IPS-15b (cell line): ENCODE measurements at regions not wholly inside any gene's neighbourhood (a gene's known extent, or its start where the extent isn't known, plus 50 kb on each side); places are given as distances from the start of the nearest gene placed in this dataset.

Experiments used
- H3K27me3 ChIP-seq: one replicate; pipeline ENCODE4 v1.6.1; 2013; ENCODE audit warnings: low read length; ENCODE audit not compliant: control insufficient read depth, insufficient read depth
- H3K36me3 ChIP-seq: one replicate; pipeline ENCODE4 v1.6.1; 2013; ENCODE audit warnings: low read length; ENCODE audit not compliant: control insufficient read depth, insufficient read depth
- H3K4me1 ChIP-seq: one replicate; pipeline ENCODE4 v1.6.1; 2013; ENCODE audit warnings: mild to moderate bottlenecking, low read length; ENCODE audit not compliant: control insufficient read depth, insufficient read depth
- H3K4me3 ChIP-seq: one replicate; pipeline ENCODE4 v1.5.1; 2013; ENCODE audit warnings: low read depth, low read length
- H3K9ac ChIP-seq: one replicate; pipeline ENCODE4 v1.6.1; 2013; ENCODE audit warnings: low read depth, mild to moderate bottlenecking, low read length
- H3K9me3 ChIP-seq: one replicate; pipeline ENCODE4 v1.6.1; 2013; ENCODE audit warnings: mild to moderate bottlenecking, low read length; ENCODE audit not compliant: control insufficient read depth, insufficient read depth

DNA sequence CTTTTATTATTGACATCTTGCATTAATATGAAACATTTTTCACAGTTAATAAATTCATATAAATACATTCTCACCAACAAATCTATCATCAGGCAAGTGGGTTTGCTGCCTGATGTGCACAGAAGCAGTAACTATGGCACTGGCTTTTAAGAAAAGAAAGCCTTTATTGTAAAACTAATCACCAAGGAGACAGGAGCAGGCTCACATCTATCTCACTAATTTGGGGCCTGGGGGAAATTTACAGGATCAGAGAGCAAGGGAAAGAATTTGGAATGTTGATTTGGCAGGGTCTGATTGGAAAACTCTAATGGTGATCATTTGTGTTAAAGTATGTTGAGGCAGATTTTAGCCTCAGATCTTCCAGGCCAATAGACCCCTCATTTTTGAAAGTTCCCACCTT is 605.7 kb downstream of the POM121L12 start:
- no peaks in the 10 kb centered on the region for H3K27me3 ChIP-seq
- H3K9ac ChIP-seq = no peak overlapping the region
- no peaks in the 10 kb centered on the region for H3K9me3 ChIP-seq
- no peak overlapping the region for H3K4me3 ChIP-seq
- H3K4me1 ChIP-seq = peaks cover 9% of the 10 kb centered on the region
- H3K36me3 ChIP-seq = no peaks in the 10 kb centered on the region

DNA sequence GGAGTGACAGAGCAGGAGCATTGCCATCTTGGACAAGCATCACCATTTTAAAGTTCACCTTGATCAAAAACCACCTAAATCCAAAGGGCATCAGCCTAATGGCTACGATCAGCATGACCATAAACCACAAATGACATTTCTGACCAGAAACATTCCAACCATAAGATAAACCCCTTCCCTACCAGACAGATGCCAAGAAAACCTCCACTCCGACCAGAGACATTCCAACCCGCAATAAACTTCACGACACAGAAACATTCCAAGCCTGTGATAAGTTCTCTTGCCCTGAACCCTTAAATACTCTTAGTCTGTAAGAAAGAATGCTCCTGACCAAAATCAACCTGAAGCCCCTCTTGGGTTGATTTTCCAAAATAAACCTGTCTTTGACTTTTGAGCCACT is 606.9 kb downstream of the POM121L12 start:
- Histone ChIP-seq H3K4me1 (peaks cover 9% of the 10 kb centered on the region), H3K9ac (no peak overlapping the region), H3K9me3 (no peaks in the 10 kb centered on the region), H3K4me3 (no peak overlapping the region), H3K27me3 (no peaks in the 10 kb centered on the region), H3K36me3 (no peaks in the 10 kb centered on the region)

DNA sequence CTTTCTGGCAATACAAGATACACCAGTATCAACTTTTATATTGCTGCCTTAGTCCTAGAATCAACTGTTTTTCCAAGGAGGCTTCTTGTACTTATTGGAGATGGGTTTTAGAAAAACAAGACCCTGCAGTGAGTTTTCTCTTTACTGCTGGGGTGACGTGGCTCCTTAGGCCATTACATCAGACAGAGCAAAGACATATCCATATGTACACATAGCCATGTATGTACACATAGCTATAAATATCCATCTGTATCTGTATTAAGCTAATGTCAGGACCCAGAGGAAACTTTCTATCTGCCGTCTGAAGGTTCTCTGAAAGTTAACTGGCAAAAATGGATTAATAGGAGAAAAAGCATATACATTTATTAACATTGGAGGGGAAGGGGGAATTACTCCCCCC is 607.4 kb downstream of the POM121L12 start:
- H3K9me3 ChIP-seq = no peaks in the 10 kb centered on the region
- peaks cover 9% of the 10 kb centered on the region for H3K4me1 ChIP-seq
- no peak overlapping the region for H3K9ac ChIP-seq
- no peak overlapping the region for H3K4me3 ChIP-seq
- no peaks in the 10 kb centered on the region for H3K36me3 ChIP-seq
- no peaks in the 10 kb centered on the region for H3K27me3 ChIP-seq

DNA sequence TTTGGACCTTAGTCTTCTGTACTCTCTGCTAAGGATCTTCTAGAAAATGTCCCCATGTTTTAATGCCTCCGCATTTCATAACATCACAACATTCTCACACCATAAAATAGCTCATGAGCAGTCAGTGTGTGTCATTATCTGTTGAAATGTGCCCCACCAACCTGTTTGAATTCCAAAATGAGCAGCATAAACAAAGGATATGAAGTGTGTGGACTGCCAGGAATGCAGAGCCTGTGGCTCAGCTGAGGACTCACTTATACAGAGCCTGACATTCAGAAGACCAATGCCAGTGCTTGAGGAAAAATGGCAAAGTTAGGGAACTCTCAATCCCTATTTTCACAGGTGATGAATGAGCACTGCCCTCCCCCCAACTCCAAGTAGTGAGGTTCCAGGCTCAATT is 621.4 kb downstream of the POM121L12 start:
- Histone ChIP-seq H3K9me3 (no peaks in the 10 kb centered on the region), H3K36me3 (no peaks in the 10 kb centered on the region), H3K9ac (no peak overlapping the region), H3K4me3 (no peak overlapping the region), H3K4me1 (no peaks in the 10 kb centered on the region), H3K27me3 (no peaks in the 10 kb centered on the region)

DNA sequence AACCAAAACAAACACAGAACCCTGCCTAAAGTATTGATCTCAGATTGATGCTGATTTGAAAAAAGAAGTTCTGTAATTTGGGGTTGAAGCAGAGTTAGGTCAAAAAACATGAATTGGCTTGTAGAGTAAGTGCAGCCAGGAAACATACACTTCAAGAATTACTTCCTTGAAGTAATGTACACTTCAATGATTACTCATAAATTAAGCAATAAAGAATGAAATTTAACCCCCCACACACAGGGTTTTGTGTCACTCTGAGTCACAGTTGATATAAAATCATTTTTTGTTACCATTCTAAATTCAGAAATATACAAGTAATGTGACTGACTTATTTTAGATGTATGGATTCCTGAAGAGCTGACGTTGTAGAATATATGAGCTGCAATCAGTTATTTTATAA is 622.2 kb downstream of the POM121L12 start:
- Histone ChIP-seq H3K9ac (no peak overlapping the region), H3K9me3 (no peaks in the 10 kb centered on the region), H3K4me1 (no peaks in the 10 kb centered on the region), H3K36me3 (no peaks in the 10 kb centered on the region), H3K4me3 (no peak overlapping the region), H3K27me3 (no peaks in the 10 kb centered on the region)

DNA sequence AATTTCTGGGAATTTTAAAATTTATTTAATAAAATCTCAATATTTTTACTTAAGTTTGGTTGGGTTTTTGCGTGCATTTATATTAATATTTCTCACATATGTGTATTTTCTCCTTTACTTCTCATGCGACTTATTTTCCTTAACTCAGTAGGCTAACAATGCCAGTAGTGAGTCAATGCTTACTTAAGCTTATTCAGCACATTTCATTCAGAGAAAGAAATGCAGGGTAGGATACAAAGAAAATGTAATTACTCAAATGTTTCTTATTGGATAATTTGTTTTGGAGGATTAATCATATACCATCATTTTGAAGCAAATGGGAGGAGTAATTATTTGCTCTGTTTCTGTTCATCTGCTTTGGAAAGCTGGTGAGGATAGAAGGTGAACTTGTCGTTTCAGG is 623.5 kb downstream of the POM121L12 start:
- Histone ChIP-seq H3K27me3 (no peaks in the 10 kb centered on the region), H3K4me3 (no peak overlapping the region), H3K9me3 (no peaks in the 10 kb centered on the region), H3K36me3 (no peaks in the 10 kb centered on the region), H3K4me1 (no peaks in the 10 kb centered on the region), H3K9ac (no peak overlapping the region)

DNA sequence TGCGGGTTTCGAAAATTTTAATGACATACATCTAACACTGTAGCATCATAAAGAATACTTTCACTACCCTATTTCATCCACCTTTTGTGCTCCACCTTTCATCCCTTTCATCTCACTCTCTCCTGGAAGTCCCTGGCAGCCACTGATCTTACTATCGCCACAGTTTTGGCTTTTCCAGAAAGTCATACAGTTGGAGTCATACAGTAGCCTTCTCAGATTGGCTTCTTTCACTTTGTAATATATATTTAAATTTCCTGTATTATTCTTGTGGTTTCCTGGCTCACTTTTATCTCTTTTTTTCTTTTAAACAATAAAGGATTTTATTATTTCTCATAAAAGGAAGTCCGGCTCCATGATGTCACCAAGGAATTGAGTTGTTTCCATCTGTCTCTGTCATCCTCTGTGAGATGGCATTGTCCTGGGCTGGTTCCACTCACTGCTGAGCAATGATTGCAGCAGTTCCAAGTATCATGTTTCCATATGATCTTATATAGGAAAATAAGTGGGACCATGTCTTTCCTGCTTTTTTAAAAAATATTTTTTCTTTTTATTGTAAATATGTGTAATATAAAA is 626.3 kb downstream of the POM121L12 start:
- Histone ChIP-seq H3K27me3 (no peaks in the 10 kb centered on the region), H3K4me3 (no peak overlapping the region), H3K9me3 (no peaks in the 10 kb centered on the region)

DNA sequence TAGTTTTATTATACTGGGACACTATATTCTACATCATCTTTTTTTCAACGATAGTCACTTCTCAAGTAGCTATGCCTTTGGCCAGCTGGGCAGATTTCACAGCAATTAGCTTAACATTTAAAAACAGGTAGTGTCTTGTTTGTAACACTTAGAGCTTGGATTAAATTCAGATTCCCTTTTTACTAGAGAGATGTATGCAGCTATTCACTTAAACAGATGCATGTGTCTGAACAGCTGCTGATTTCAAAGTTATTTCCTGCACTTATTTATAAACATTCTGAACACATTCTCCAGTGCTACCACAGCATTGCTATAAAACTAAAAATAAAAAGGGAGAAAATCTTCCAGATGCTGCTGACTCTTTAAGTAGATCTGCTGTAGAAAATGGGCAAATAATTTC is 637.2 kb downstream of the POM121L12 start:
- no peaks in the 10 kb centered on the region for H3K27me3 ChIP-seq
- H3K36me3 ChIP-seq = no peaks in the 10 kb centered on the region
- no peaks in the 10 kb centered on the region for H3K4me1 ChIP-seq
- no peak overlapping the region for H3K4me3 ChIP-seq
- H3K9me3 ChIP-seq = no peaks in the 10 kb centered on the region
- H3K9ac ChIP-seq = no peak overlapping the region

More for the DNA sequence above, 626.3 kb downstream of the POM121L12 start:
- H3K36me3 ChIP-seq = no peaks in the 10 kb centered on the region
- H3K9ac ChIP-seq = no peak overlapping the region
- no peaks in the 10 kb centered on the region for H3K4me1 ChIP-seq

DNA sequence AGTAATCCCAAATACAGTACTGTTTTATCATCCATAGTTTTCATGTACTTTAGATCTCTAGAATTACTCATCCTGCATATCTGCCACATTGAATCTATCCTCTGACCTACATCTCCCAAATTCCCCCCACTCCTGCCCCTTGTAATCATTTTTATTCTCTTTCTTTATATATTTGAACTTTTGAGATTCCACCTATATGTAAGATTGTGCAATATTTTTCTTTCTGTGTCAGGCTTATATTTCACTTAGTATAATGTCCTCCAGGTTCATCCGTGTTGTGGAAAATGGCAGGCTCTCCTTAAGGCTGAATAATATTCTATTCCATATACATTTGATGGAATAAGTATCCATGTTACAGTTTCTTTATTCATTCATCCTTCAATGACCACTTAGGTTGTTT is 640.4 kb downstream of the POM121L12 start:
- H3K9ac ChIP-seq = no peak overlapping the region
- H3K9me3 ChIP-seq = no peaks in the 10 kb centered on the region
- H3K4me3 ChIP-seq = no peak overlapping the region

DNA sequence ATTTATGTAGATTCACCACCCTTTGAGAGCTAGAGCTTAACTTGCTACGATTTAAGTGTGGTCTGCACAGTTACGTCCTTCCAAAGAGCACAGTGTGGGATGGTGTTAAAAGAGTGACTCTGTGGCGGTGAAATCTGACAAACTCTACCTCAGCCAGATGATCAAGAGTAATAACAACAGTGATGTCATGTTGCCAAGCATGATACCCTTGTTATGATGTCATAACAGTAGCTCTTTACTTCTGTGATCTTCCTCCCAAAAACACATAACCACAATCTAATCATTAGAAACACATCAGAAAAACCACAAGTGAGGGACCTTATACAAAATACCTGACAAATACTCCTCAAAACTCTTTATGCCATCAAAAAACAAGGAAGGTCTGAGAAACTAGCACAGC is 649.3 kb downstream of the POM121L12 start:
- Histone ChIP-seq H3K36me3 (no peaks in the 10 kb centered on the region), H3K4me1 (no peaks in the 10 kb centered on the region), H3K9ac (no peak overlapping the region), H3K9me3 (no peaks in the 10 kb centered on the region), H3K27me3 (no peaks in the 10 kb centered on the region), H3K4me3 (no peak overlapping the region)

More for the DNA sequence above, 640.4 kb downstream of the POM121L12 start:
- no peaks in the 10 kb centered on the region for H3K27me3 ChIP-seq
- H3K36me3 ChIP-seq = no peaks in the 10 kb centered on the region
- H3K4me1 ChIP-seq = no peaks in the 10 kb centered on the region

DNA sequence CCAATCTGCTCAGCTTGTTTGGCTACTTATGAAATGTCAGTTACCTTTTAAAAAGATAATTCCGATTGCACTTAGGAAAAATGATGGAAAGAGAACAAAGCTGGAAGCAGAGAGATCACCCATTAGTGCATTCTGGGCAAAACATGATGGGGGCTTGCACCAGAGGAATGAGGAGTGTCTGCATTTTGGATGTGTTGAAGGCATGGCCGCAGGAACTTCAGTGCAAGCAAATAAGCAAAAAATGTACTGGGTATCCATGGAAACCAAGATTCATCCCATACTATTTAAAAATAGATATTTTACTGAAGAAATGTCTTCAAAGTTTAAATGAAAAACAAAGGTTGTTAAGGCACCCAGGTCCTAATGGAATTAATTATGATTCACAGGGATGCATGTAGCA is 655.0 kb downstream of the POM121L12 start:
- H3K36me3 ChIP-seq = no peaks in the 10 kb centered on the region
- no peaks in the 10 kb centered on the region for H3K4me1 ChIP-seq
- no peaks in the 10 kb centered on the region for H3K27me3 ChIP-seq
- no peak overlapping the region for H3K9ac ChIP-seq
- H3K9me3 ChIP-seq = no peaks in the 10 kb centered on the region
- no peak overlapping the region for H3K4me3 ChIP-seq

DNA sequence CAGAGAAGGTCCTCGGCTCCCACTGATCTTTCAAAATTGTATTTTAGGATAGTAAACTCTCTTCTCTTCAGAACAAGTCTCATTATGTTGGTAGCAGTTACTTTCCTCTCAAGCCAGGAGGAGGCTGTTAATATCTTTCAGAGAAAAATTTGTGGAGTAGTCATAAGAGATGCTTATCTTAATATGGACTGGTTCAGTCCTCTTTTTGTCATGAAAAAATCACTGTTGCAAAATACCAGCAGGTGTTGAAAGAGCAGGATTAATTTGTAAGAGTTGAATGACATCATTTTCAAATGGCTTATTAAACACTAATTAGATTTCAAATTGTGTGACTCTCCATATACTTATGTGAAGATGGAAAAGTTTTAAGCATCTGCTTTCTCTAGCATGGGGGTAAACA is 662.5 kb downstream of the POM121L12 start:
- no peaks in the 10 kb centered on the region for H3K9me3 ChIP-seq
- no peak overlapping the region for H3K4me3 ChIP-seq
- no peaks in the 10 kb centered on the region for H3K36me3 ChIP-seq
- no peak overlapping the region for H3K9ac ChIP-seq
- H3K27me3 ChIP-seq = no peaks in the 10 kb centered on the region
- no peaks in the 10 kb centered on the region for H3K4me1 ChIP-seq
